ENCODE measurements at regions not wholly inside any gene's neighbourhood (a gene's known extent, or its start where the extent isn't known, plus 50 kb on each side); places are given as distances from the start of the nearest gene placed in this dataset.
"Not testable (repeated sequence)": the region's sequence is repeated elsewhere in the genome, so short reads cannot be mapped to it uniquely, and the experiment has no call there.

DNA sequence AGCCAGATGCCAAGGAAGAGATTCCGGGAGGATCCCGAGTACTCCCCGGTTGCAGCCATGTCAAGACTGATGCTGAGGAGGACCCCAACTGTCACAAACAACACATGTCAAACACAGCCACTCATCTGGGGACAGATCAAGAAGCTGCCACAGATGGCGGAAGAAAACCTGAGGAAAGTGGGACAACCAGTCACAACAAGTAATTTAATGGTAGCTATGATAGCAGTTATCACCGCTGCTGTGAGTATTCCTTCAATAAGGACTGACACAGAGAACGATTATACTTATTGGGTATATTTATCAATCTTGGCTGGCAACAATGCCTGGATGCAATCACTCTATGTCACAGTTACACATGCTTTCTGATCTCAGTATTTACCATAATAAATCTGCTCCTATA lies 763.4 kb downstream of the DHX35 start:
- not testable (repeated sequence) for FAIRE-seq

DNA sequence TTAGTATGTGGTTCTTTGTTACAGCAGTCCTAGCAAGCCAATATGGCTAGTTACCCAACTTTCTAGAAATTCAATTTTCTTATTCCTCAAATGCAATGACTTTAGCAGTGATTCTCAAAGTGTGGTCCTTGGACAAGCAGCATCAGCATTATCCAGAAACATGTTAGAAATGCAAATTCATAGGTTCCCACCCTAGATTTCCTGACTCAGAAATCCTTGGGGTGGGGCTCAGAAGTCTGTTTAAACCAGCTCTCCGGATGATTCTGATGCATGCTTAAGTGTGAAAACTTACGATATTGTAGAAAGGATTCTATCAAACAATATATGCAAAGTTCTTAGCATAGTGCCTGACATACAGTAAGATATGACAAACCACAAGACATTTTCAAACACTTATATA lies 757.1 kb downstream of the DHX35 start:
- no peak for FAIRE-seq

DNA sequence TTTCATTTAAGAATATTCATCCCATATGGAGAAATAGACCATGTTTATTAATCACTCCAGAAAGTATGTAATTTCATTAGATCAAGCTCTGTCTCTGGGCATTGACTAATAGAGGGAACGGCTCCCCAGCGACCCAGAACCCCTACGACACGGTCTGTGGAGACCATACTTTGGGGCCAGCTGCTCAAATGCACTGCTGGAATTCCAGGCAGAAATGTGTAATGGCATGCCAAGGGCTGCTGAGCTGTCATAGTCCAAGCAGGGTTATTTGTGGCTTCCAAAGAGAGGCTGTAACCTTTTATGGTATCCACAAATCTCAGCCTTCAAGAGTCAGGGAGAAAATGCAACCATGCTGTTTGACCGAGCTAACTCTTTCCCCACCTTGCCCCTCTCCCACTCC lies 755.8 kb downstream of the DHX35 start:
- no peak for FAIRE-seq

DNA sequence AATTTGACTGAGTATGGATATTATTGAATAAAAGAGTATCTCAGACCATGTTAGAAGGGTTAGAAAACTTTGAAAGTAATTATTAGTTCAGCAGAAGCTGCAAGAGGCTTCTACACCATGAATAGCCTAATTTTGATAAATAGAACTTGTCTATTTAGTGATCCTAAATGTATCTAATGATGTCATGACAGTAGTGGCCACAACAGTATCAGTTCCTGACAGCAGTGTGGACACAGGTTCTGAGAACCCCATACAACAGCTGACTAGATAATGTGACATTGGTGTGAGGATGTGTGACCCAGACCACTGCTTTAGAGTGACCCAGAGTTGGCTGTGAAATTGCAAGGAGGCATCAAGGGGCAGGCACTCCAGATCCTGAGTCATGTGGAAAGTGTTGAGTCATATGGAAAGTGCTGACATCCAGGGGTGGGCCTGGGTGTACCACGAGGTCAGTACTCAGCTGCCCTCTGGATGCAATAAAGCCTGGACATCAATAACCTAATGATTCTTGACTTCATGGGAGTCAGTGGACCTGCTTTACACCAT lies 754.7 kb downstream of the DHX35 start:
- FAIRE-seq: no peak

DNA sequence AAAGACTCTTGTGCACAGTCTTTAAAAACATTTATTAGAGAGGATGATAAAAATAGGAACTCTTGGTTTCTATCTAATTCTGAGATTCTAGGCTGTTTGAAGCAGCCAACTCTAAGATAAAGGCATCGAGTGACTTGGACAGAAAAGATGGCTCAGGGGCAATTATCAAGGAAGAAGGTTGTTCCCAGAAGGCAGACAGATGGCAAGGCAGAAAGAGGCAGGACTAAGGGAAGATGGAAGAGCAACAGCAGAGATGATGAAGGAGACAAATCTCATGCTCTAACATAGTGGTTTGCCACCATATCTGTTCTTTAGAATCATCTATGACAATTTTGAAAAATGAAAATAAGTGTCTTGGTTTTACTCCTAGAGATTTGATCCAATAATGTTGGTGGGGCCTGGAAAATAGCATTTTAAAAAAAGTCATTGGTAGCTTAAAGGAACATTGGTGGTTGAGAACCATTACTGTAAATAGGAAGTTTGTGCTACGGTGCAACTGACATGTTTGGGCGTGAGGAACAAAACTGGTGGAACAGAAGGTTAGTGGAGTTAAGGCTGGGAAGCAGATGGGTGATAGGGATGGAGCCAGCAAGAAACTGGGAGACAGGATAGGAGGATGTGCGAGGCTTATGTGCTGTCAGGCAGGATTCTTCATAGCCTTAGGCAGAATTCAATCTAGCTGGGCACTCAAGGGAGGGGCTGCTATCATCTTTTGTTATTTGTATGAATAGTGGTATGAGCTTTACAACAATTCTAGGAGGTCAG lies 751.1 kb downstream of the DHX35 start:
- no peak for FAIRE-seq

DNA sequence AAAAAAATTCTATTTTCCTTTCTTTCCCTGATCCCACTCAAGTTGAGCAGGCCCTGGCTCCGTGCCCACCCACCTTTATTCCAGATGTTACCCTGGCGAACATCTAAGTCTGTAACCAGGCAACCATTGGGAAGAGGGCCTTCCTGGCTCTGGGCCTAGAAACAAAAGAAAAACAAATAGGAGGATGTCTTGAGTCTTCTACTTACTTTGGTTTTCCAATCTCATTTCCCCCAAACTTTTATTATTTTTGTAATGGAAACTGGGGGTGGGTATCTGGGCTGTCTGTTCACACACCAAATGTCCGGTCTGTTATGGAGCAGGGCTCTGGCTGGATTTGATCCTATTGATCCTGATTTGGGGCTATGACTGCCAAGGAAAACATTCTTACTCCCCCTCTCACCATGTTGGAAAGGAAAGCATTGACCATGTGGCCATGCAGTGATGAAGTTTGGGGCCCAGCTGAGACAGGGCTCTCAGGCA lies 744.1 kb downstream of the DHX35 start:
- FAIRE-seq: no peak

DNA sequence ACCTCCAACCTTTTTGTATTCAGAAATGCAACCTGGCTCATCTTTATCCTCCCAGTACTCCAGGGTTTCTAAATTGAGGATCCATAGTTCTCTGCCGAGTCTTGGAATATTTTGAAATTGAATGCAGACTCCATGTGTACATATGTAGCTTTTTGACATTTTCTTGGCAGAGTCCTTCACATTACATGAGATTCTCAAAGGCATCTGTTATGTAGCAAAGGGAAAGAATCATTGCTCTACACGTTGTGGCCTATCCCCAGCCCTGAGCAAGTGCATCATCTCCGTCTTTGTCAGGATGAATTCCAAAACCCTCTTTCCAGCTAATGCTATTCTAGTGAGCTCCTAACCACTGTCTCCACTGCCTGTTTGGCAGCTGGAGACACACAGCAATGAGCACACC lies 742.9 kb downstream of the DHX35 start:
- FAIRE-seq: no peak

DNA sequence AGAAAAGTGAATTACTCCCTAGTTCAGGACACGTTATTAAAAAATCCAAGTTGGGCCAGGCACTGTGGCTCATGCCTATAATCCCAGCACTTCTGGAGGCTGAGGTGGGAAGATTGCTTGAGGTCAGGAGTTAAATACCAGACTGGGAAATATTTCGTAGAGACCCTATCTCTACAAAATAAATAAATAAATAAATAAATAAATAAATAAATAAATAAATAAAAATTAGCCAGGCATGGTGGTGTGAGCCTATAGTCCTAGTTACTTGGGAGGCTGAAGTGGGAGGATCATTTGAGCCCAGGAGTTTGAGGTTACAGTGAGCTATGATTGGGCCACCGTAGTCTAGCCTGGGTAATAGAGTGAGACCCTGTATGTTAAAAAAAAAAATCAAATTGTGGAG lies 741.2 kb downstream of the DHX35 start:
- FAIRE-seq: not testable (repeated sequence)

DNA sequence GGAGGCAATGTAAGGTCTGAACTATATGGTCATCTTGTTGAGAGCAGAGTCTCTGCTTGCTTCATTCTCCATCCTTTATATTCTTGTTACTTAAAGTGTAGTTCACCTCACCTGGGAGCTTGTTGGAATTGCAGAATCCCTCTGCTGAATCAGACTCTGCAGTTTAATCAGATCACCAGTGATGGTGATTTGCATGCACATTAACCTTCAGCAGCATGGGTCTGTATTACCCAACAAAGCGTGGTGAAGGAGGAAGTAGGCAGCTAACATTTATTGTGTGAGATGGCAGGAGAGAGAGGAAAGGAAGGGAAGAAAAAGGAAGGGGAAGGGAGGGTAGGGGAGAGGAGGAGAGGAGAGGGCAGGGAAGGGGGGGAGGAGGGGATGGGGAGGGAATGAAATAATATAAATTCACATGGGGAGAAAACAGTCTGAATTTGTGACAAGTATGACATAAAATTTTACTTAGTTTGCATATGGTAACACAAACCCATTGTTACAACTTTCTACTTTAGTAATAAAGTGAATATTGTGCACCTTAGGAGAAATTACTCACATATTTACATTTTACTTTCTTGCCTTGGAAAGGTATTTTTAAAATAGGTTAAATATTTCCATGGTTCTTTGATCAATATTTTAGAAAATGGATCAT lies 740.7 kb downstream of the DHX35 start:
- no peak for FAIRE-seq

DNA sequence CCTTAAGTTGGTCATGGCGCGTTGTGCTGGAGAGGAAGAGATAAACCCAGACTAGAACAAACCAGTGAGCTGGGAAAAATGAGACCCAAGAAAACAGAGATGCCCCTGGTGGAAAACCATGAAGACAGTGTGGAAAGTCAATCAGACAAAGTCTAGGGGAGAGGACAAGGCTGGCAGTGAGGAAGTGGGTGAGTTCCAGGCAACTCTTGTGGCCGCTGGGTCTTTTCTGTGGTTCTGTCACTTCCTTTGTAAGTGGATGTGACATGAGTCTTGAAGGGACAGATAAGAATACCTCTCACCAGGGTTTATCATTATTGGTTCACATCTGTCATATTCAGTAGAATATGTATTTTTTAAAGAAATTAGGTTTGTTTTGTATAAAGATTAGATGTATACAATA lies 738.4 kb downstream of the DHX35 start:
- no peak for FAIRE-seq

DNA sequence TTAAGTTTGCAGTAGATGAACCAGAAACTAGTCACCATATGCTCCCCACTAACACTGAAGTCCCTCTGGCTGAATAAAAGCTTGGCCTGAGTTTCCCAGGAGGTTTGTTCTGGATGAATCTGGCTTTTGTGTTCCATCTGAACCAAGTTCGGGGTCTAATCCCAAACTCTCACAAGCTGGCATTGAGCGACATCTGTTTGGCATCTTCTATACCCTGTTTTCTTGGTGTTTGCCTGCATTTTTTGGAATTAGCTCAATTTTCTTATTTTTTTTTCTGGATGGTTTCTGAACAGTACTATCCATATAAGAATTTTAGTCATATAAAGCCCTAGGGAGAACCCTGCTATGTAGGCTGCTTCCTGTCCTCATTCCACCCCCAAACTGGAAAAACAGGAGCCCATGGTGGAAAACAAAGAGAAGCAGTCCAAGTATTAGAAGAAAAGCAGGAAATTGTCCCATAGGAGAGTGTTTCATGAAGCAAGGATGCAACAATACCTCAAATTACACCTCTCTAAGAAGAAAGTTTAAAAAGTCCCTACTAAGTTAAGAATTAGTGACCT lies 737.1 kb downstream of the DHX35 start:
- no peak for FAIRE-seq

DNA sequence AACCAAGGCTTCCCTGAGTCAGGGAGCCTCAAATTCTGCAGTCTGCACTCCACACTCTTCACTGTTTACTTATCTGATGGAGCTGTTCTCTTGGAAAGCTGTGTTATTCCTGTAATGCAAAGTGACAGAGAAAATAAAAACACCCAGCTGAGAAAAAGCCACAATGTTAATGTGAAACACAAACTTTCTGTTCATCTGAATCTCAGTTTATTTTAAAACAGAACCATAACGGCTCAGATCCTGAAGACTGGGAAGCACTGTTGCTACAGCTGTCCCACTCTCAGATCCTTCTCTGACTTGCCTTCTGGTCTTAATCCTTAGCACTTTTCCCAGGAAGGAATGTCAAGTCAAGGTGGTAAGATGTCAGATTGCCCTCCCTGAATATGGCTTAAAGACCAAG lies 736.6 kb downstream of the DHX35 start:
- FAIRE-seq: no peak

DNA sequence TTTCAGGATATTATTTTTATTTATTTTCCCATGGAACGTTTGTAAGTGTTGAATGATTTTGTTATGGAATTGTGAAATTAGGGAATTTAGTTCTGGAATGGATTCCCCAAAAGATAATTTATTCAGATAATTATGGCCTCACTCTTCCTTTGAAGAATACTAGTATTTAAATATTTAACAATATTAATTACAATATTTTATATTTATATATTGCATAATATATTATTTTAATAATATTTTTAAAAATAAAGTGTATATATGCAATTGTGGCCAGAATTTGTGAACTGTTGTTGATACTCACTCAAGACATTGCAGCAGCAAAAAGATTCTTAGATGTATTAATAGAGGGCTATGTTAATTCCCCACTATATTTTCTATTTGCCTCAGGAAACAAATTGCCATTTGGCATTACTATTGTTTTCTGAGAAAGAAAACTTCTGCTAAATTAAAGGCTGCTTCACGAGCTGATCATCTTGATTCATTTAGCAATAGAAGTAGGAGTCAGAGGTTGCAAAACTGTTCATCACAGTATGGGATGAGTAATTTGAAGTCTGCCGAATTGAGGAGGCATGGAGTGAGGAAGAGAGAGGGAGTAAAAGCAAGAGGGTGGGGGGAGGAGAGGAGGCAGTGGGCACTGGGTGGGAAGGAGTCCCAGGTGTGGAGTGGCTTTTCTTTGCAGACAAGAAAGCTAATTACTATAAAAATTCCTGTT lies 729.2 kb downstream of the DHX35 start:
- FAIRE-seq: no peak

DNA sequence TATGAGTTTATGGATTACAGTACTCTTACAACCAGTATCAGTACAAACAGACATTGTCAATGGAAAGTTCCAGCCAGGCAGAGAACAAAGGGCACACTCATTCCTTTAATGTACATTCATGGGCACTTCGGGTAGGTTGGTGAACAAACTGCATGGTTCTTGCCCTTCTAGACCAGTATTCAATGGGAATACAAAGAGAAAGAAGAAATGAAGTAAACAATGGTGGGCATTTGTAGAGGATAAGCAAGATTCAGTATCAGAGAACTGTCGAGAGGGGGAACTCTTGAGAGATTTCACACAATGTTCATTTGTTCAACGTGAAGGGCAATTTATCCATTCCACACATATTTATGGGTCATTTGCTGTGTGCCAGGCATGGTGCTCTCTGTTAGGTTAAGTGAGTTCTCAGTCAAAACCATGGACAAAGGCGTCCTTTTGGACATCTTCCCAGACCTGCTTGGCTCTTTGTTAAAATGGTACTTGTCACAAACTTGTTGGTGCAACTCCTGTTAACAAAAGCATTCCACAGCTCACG lies 714.8 kb downstream of the DHX35 start:
- no peak for FAIRE-seq

DNA sequence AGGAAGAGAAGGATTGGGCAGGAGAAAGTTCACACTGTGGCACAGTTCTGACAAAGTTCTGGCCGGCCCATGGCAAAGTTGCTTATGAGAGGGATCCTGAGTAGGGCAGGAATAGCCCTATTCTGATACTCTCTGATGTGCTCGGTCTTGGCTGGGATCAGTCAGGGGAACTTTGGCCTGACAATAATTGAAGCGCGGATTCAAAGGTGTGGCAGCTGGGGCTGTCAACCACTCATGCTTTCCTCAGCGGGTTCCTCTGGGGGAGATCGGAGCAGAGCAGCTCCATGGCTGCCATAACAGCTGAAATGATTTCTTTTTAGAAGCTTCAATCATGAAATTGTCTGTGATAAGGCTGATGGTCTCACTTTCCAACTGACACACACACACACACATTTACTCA lies 714.1 kb downstream of the DHX35 start:
- FAIRE-seq: no peak

DNA sequence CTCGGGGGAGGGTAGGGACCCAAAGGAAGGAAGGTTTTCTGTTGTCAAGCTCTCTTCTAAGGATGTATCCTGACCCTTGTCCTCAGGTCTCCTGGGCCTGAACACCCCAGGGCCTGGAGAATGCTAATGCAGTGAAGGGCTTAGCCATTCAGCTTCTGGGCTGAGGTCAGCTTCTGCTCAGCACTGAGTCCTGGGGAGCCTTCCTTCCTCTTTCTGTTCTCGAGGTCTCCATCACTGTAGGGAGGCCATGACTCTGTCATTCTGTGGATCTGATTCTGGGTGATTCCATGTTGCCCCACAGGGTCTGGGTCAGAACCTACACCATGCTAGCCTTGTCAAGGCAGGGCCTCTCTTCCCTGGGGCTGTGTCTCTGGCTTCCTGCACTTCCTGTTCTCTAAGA lies 712.7 kb downstream of the DHX35 start:
- no peak for FAIRE-seq

DNA sequence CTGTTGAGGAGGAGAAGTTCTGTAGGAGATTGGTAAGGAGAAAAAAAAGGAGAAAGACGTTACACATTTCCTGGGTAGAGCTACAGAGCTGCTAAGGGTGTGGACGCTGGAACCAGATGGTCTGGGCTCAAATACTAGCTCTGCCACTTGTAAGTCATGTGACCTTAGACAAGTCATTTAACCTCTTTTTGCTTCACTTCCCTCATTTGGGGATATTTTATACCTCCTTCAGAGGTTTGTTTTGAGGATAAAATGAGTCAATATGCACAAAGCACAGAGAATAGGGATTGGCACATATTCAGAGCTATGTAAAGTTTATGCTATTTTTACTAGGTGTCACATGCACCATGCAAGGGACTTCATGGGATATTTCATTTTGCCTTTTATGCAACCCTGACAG lies 708.8 kb downstream of the DHX35 start:
- no peak for FAIRE-seq

DNA sequence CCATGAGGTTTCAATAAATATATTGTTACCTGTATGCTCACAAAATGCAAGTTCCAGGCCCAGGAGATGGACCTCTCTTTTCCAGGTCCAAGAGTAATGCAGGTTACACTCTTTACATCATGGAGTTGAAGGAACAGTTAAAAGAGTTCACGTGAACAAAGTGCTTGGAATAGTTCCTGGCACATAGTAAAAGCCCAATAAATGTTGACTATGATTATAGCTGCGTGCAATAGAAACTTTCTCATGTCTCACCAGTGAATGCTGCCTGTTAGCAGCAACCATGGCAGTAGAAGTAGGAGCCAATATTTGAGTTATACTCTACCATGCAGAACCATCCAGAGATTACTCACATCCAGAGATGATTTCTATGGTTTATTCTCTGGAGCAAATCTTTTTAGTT lies 707.5 kb downstream of the DHX35 start:
- no peak for FAIRE-seq

DNA sequence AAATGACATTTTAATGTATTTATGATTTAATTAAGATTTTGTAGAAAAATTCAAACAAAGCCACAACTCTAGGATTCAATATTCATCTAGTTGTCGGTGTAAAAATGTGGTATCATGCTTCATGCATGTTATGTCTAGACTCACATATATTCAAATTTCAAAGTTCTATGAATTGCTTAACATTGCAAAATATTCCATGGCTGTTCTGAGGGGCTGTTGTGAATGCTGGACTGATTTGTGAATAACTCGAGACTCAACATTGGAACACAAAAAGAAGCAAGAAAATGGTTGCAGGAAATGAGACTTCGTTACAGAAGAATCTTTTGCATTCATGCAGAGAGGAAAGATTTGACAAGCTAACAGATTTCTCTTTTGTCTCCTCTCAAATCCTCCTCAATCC lies 705.9 kb downstream of the DHX35 start:
- FAIRE-seq: no peak

DNA sequence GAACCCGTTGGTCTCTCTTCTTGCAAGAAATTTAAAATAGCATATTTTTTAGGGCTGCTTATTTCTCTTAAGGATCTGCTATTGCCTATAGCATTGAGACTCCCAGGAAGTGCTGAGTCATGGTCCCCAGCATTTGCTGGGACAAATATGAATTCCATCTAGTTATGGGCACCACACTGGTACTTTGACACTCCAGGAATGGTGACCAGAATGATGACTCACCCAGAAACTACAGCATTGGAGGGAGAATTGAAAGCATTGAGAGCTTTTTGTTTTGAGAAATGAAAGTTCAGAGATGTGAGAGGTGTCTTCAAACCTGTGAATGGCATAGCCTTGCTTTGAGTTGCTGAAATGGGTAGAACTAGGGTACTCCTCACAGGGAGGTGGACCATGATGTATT lies 699.7 kb downstream of the DHX35 start:
- FAIRE-seq: no peak

DNA sequence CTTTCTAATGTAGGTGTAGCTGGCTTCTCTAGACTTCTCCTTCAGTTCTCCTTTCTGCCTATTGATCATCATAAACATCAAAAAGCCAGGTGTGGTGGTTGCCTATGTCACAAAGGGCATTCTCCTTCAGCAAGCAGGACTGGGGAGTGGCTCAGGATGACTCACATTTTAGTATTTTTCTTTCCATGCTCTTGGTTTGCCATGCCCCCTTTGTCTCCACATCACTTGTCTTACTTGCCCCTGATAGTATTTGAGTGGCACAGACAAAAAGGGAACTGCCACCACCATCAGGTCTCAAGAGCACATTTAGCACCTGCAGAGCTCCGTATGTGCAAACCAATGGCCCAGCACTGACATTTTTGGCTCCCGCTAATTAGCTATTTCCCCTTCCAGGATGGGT lies 698.8 kb downstream of the DHX35 start:
- no peak for FAIRE-seq

DNA sequence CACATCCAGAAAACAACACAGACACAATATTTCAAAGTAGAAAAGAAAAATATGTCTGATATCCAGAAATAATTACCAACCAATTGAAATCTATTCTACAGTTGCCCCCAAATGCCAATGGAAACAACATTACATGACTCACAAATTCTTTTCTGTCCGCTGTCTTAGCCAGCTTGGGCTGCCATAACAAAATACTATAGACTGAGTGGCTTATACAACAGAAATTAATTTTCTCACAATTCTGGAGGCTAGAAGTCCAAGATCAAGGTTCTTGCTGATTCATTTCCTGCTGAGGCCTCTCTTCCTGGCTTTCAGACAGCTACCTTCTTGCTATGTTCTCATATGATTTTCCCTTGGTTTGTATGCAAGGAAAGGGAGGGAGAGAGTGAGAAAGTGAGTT lies 698.1 kb downstream of the DHX35 start:
- no peak for FAIRE-seq
